C1 segment of cervical spinal cord (tissue), 14 donors: ENCODE measurements at regions not wholly inside any gene's neighbourhood (a gene's known extent, or its start where the extent isn't known, plus 50 kb on each side); places are given as distances from the start of the nearest gene placed in this dataset.
"Not testable (repeated sequence)": the region's sequence is repeated elsewhere in the genome, so short reads cannot be mapped to it uniquely, and the experiment has no call there.

ENCODE experiments used
- DNase-seq, 14 donors: peaks; one replicate each; lab custom pipeline; 2025; lab: John Stamatoyannopoulos, UW

- DNase-seq = no peak
Measured at GRCh38 chrX:150236327-150236726, 126.8 kb upstream of the MAMLD1 start.

- DNase-seq = no peak
Measured at GRCh38 chrX:150238632-150239382, 124.3 kb upstream of the MAMLD1 start.

DNA sequence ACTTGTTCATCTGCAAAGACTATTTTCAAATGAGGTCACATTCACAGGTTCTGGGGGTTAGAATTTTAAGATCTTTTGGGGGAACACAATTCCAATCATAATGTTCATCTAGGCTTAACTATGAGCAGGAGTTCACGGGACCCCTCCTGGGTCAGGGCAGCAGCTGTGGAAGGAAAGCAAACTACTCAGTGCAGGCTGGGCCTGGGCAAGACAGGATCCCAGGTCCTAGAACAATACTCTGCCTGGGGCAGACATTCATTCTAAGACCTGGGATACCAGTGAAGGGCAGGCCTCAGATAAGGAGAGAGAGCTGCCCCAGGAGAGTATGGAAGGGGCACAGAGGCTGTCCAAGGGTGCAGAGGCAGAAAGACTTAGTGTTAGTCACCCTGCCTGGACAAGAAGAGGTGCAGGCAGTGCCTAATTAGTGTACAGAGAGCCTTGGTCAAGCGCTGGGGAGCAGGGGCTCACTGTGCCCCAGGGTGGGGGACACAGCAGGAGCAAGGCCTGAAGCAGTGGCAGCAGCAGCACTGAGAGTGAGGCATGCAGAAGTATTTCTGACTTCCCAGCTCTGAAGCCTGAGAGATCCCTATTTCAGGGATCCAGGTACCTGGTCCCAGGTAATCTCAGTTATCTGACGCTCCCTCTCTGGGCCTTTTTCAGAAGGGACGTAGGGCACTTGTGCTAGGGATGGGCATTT lies 123.0 kb upstream of the MAMLD1 start:
- no peak for DNase-seq

- DNase-seq = no peak
Measured at GRCh38 chrX:150240643-150240970, 122.5 kb upstream of the MAMLD1 start.

DNA sequence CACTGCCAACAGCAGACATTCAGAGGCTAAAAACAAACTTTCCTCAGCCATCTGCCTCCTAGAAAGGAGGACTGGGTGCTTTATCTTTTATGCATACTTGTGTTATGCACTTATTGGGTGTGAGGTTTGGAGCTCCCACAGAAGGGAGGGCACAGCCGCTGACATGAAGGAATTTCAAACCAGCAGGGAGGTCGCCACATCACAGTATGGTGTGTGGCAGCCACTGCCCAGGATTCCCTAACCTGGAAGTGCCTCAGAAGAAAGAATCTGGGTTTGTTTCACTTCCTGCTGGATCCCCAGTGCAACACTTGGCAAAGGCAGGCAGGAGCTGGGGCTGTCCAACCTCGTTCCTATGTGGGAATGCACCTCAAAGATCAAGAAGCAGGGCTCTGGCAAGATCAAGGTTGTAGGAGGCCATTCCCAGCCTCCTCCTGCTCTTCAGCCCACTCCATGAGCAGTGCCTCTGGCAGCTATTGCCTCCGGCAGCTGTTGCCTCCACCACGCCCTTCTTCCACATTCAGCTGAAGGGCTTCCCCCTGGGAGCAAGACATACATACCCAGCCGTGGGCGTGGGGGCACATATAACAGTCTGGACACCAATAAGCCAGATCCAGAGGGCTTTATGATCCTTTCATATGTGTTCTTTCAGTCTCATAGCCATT lies 109.0 kb upstream of the MAMLD1 start:
- no peak for DNase-seq

DNA sequence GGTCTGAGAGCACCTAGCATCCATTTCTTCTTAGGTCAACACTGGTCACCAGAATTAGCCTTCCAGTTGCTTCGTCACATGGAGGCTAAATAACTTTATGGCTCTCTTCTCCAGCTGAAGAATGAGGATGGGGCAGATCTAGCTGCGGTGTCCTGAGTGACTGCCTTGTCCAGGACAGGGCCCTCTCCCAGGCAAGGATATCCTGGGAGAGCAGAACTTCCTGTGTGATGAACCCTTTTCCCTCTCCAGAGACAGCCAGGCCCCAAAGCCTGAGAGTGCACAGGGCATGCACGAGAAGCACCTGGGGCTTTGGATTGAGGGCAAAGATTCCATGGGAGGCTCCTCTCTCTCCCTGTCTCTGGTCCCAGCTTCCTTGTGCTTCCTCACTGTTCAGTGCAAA lies 108.2 kb upstream of the MAMLD1 start:
- no peak for DNase-seq

GRCh38 chrX:150255441-150256296 lies 107.4 kb upstream of the MAMLD1 start:
- no peak for DNase-seq

GRCh38 chrX:150256297-150256650 lies 106.8 kb upstream of the MAMLD1 start:
- no peak for DNase-seq

DNA sequence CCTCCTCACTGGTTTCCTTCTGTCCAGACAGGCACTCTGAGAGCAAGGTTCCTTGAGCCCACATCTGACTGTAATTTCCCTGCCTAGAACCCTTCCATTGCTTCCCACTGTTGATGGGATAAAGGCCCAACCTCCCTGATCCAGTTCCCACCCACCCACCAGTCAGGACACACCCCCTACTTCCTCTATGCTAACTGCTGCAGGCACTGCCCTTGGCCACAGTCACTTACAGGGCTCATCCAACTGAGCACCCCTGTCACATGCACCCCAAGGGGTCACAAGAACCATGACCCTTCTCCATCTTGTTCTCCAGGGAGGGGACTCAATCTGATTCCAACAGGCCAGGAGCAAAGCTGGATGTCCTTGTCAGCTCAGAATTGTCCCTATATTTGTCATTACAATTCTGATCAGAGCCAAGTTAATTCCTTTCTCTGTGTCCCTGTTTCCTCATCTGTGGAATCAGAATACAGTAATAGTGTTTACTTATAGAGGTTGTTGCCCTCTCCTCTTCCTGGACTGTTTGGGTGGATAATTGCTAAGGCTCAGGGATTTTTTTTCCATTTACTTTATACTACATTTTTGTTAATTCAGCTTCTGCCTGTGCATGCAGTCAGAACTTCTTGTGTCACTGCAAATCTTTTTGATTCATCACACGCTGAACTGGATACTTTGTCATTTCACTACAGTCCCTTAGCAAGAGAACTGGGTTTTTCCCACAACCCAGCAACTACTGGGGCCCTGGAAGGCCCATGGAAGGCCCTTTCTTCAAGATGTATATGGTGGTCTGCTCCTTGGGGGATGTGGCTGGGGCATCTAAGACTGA lies 105.6 kb upstream of the MAMLD1 start:
- DNase-seq = no peak

DNA sequence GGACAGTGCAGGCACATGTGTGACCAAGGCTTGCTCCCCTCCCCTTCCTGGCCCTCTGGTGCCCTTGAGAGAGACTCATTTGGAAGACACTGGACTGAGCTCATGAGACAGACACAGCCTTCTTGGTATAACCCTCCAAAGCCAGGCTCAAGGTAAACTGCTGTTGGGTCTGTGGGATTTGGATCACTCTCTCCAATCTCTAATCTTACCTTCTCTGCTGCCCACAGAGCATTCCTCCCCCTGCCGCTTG lies 105.0 kb upstream of the MAMLD1 start:
- DNase-seq = no peak

GRCh38 chrX:150258463-150259430 lies 104.4 kb upstream of the MAMLD1 start:
- DNase-seq = no peak

GRCh38 chrX:150262456-150262855 lies 100.7 kb upstream of the MAMLD1 start:
- DNase-seq = no peak

DNA sequence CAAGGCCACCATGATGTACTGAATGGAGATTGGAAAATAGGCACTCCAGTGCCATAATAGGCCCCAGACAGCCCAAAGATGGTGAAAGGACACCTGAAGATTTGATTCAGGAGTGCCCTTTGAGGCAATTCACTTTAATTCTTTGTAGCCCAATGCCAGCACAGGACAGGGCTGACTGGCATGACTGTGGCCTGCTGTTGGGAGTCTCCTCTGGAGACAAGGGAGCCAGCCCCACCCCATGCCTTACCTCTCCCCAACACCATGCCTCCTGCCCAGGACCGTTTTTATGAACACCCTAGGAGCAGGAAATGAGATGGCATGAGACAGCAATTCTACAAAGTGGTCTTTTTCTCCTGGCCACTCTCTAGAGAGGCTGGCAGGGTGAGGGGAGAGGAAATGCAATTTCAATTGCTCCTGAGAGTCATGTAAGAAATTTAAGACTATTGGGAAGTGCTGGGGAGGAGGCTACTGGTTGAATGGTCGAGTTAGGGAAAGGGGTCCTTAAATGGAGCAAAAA lies 94.2 kb upstream of the MAMLD1 start:
- DNase-seq = no peak

DNA sequence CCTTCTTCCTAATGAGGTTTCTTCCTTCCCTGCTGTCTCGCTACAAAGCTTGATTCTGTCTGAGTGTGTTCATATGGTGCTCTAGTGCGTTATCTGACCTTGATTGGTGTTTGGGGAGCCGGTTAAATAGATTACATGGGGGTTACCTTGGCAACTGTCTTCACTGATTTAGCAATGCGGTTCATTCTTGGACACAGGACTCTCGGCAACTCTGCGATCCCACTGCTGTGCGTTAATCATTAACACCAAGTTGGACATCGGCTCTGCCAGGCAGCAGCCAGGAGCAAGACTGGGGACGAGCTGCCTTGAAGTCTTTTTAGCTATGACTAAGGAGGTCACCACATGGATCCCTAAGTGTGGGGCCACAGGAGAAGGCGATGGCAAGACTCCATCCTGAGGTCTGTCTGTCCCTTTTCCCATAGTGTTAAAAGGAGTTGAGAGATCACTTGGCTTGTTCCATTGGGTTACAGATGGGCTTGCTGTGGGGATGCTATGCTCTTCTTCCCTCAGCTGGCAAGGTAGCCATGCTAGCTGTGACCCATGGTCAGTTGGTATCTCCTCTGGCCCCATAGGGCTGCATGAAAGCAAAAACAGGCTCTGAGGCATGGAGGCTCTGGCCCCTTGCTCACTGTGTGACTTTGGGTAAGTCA lies 93.4 kb upstream of the MAMLD1 start:
- DNase-seq = no peak

DNA sequence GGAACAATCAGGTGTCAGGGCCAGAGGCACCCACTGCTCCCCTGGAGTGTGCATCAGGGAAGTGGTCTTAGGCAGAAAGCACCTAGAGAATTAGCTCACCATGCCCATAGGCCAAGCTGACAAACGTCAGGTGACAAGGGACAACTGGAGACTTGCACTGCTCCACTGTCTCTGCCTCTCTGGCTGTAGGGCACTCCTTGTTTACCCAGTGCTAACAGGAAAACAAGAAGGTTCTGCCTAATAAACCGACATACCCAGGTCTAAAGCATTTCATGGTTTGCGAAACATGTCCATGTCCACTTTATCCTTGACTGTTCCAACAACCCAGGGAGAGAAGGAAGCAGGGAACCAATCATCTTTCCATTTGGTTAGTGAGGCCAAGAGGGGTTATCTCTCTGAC lies 92.5 kb upstream of the MAMLD1 start:
- DNase-seq = no peak

- DNase-seq = not testable (repeated sequence)
Measured at GRCh38 chrX:150273575-150274294, 89.4 kb upstream of the MAMLD1 start.

- DNase-seq = no peak
Measured at GRCh38 chrX:150282953-150283352, 80.2 kb upstream of the MAMLD1 start.

DNA sequence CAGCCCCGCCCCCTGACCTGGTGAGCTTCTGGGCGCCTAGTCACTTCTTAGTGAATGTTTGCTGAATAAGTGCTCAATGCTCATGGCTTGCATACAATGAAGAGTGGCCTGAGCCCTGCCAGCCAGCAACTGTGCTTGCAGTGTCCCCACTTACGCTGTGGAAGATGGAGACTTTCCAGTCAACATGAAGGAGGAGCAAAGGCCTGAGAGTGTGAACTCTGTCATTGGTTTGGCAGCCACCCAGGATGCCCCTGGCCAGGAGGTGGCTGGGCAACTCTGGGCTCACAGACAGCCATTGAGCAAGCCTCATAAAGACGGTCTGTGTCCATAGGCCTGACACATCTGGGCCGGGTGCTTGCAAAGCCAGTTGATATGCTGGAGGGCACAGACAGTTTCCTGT lies 72.1 kb upstream of the MAMLD1 start:
- peak in 12 of 14 donors; percentile 4 to 82 (median 62) for DNase-seq
